SKM-1 (cell line): ENCODE measurements at regions not wholly inside any gene's neighbourhood (a gene's known extent, or its start where the extent isn't known, plus 50 kb on each side); places are given as distances from the start of the nearest gene placed in this dataset.
A peak's percentile ranks its signal among the peaks of the same experiment; 100 is the strongest.

Source experiments
- DNase-seq: peaks from one replicate; lab custom pipeline; 2025; ENCODE audit not compliant: unreplicated experiment; lab: John Stamatoyannopoulos, UW

GRCh38 chr4:18242919-18243693 lies 221.6 kb upstream of the LCORL start:
- no peak for DNase-seq

GRCh38 chr4:18241727-18242126 lies 220.2 kb upstream of the LCORL start:
- DNase-seq: no peak

- DNase-seq: no peak
Observed at GRCh38 chr4:18234108-18234507, 212.6 kb upstream of the LCORL start.

GRCh38 chr4:18231726-18232125 lies 210.2 kb upstream of the LCORL start:
- no peak for DNase-seq

- DNase-seq: no peak
Observed at GRCh38 chr4:18227880-18228279, 206.3 kb upstream of the LCORL start.

GRCh38 chr4:18214411-18215055 lies 193.0 kb upstream of the LCORL start:
- no peak for DNase-seq

GRCh38 chr4:18213576-18214198 lies 192.1 kb upstream of the LCORL start:
- DNase-seq: no peak

GRCh38 chr4:18209448-18209847 lies 187.9 kb upstream of the LCORL start:
- no peak for DNase-seq

- DNase-seq: no peak
Observed at GRCh38 chr4:18203966-18204365, 182.4 kb upstream of the LCORL start.

- no peak for DNase-seq
Observed at GRCh38 chr4:18202486-18202885, 180.9 kb upstream of the LCORL start.

- DNase-seq: no peak
Observed at GRCh38 chr4:18201885-18202284, 180.3 kb upstream of the LCORL start.

GRCh38 chr4:18198653-18199052 lies 177.1 kb upstream of the LCORL start:
- DNase-seq: no peak

- DNase-seq: no peak
Observed at GRCh38 chr4:18197467-18197866, 175.9 kb upstream of the LCORL start.

- DNase-seq: no peak
Observed at GRCh38 chr4:18194278-18194677, 172.7 kb upstream of the LCORL start.

GRCh38 chr4:18192901-18193300 lies 171.3 kb upstream of the LCORL start:
- DNase-seq: no peak

- peak; percentile 43 for DNase-seq
Observed at GRCh38 chr4:18185491-18185890, 163.9 kb upstream of the LCORL start.

- DNase-seq: no peak
Observed at GRCh38 chr4:18180892-18181291, 159.3 kb upstream of the LCORL start.

- no peak for DNase-seq
Observed at GRCh38 chr4:18180122-18180521, 158.6 kb upstream of the LCORL start.

GRCh38 chr4:18171896-18172295 lies 150.3 kb upstream of the LCORL start:
- DNase-seq: no peak

- no peak for DNase-seq
Observed at GRCh38 chr4:18167831-18168230, 146.3 kb upstream of the LCORL start.

- no peak for DNase-seq
Observed at GRCh38 chr4:18166925-18167324, 145.4 kb upstream of the LCORL start.

- DNase-seq: no peak
Observed at GRCh38 chr4:18162453-18162852, 140.9 kb upstream of the LCORL start.
